Tibial nerve (tissue), 4 donors: ENCODE measurements at regions not wholly inside any gene's neighbourhood (a gene's known extent, or its start where the extent isn't known, plus 50 kb on each side); places are given as distances from the start of the nearest gene placed in this dataset.

Experiments used
- DNase-seq, 2 donors: peaks; one replicate each; pipeline ENCODE4 v3.0.0-alpha.2; 2019; ENCODE audit warnings: low spot score in 2 of 2
- H3K27ac ChIP-seq, 4 donors: fragments of 200-600 bp; sonication (generic) in 3 of 4; one replicate each; pipeline ENCODE4 v1.5.1; 2017 to 2019; ENCODE audit warnings: mild to moderate bottlenecking in 1 of 4
- H3K27me3 ChIP-seq, 2 donors: fragments of 200-600 bp; sonication (generic) in 1 of 2; one replicate each; pipeline versions ENCODE4 v1.5.1 to v1.6.0; 2017 to 2019
- H3K36me3 ChIP-seq, 3 donors: fragments of 200-600 bp; sonication (generic); one replicate each; pipeline ENCODE4 v1.5.1; 2018 to 2019
- H3K4me1 ChIP-seq, 4 donors: fragments of 200-600 bp; sonication (generic) in 3 of 4; one replicate each; pipeline ENCODE4 v1.5.1; 2017 to 2019
- H3K4me3 ChIP-seq, 4 donors: fragments of 200-600 bp; sonication (generic) in 3 of 4; one replicate each; pipeline ENCODE4 v1.5.1; 2017 to 2019; ENCODE audit warnings: mild to moderate bottlenecking in 1 of 4, moderate library complexity in 1 of 4
- H3K9me3 ChIP-seq, 4 donors: fragments of 200-600 bp; sonication (generic) in 3 of 4; one replicate each; pipeline ENCODE4 v1.5.1; 2017 to 2019
- EP300 ChIP-seq, 2 donors: sonication (generic); formaldehyde crosslinking; IDR thresholded peaks; one replicate each; pipeline ENCODE4 v1.6.1; 2017; ENCODE audit warnings: antibody characterized with exemption in 2 of 2, mild to moderate bottlenecking in 1 of 2
- POLR2A ChIP-seq, 2 donors: fragments of 450-650 bp; IDR thresholded peaks; one replicate each; pipeline ENCODE4 v1.6.1; 2017; ENCODE audit warnings: antibody characterized with exemption in 2 of 2, mild to moderate bottlenecking in 2 of 2, moderate library complexity in 2 of 2
- WGBS, 2 donors: methylation state at CpG; one replicate each; pipeline ENCODE4 v1.1.5; 2018; 5-methylcytosine and 5-hydroxymethylcytosine counted together
- TF ChIP-seq, protein P1 (sequence below), 5 experiments: fragments of 200-600 bp in 3 of 5; fragments of 450-650 bp in 2 of 5; sonication (generic) in 3 of 5; IDR thresholded peaks; one replicate each; pipeline ENCODE4 v1.5.1; 2016 to 2019; ENCODE audit warnings: antibody characterized with exemption in 5 of 5, mild to moderate bottlenecking in 3 of 5, moderate library complexity in 2 of 5

DNA sequence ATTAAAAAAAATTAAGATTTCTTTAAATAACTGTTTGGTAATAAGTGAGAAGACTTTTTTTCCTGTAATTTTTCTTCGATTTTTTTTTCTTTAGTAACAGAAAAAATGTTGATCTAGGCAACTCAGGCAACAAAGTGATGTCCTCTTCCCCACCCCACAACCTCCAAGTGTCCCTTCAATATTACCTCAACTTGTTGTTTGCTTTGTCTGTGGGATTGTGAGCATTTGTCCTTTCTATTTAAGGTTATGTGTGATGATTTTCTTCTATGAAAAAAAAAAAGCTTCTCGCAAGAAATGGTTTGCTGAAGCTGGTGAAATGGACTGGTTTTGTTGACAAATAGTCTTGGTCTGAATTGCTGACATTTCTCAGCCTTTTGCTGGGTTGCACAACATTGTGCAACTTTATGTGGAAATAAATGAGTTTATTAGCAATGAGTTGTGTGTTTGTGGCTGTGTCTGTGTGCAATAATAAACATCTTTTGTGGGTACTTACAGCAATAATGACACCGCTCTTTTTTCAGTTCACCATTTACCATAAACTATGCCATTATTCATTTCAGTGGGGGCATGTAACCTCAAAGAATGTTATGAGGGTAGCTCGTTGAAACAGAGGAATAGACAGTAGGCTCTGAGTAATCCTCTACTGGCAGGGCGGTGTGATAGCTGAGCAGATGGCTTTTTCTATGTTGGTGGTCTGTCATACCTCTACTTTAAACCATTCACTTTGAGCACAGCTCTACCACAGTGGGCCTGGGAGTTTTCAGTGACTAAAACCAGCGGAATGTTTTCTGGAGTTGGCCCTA lies 218.4 kb downstream of the HLX start:
- peak in 1 of 2 donors; percentile 43 for DNase-seq
- TF ChIP-seq POLR2A (IDR thresholded peaks at IDR 0.05) = no peak
- TF ChIP-seq, protein P1, sequence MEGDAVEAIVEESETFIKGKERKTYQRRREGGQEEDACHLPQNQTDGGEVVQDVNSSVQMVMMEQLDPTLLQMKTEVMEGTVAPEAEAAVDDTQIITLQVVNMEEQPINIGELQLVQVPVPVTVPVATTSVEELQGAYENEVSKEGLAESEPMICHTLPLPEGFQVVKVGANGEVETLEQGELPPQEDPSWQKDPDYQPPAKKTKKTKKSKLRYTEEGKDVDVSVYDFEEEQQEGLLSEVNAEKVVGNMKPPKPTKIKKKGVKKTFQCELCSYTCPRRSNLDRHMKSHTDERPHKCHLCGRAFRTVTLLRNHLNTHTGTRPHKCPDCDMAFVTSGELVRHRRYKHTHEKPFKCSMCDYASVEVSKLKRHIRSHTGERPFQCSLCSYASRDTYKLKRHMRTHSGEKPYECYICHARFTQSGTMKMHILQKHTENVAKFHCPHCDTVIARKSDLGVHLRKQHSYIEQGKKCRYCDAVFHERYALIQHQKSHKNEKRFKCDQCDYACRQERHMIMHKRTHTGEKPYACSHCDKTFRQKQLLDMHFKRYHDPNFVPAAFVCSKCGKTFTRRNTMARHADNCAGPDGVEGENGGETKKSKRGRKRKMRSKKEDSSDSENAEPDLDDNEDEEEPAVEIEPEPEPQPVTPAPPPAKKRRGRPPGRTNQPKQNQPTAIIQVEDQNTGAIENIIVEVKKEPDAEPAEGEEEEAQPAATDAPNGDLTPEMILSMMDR (IDR thresholded peaks at IDR 0.05) = no peak
- peak in 1 of 2 donors; percentile 89 for TF ChIP-seq EP300 (IDR thresholded peaks at IDR 0.05)
- peak overlapping the region in 2 of 4 donors; percentile 0 to 67 for H3K27ac ChIP-seq
- 66% methylated on average over 6 of the region's 6 CpGs for WGBS, 2 donors
- H3K36me3 ChIP-seq = no peaks in the 10 kb centered on the region
- H3K4me3 ChIP-seq = no peak overlapping the region
- peaks cover 0 to 18% (median 3%) of the 10 kb centered on the region in 4 donors for H3K4me1 ChIP-seq
- no peaks in the 10 kb centered on the region for H3K9me3 ChIP-seq
- no peaks in the 10 kb centered on the region for H3K27me3 ChIP-seq

DNA sequence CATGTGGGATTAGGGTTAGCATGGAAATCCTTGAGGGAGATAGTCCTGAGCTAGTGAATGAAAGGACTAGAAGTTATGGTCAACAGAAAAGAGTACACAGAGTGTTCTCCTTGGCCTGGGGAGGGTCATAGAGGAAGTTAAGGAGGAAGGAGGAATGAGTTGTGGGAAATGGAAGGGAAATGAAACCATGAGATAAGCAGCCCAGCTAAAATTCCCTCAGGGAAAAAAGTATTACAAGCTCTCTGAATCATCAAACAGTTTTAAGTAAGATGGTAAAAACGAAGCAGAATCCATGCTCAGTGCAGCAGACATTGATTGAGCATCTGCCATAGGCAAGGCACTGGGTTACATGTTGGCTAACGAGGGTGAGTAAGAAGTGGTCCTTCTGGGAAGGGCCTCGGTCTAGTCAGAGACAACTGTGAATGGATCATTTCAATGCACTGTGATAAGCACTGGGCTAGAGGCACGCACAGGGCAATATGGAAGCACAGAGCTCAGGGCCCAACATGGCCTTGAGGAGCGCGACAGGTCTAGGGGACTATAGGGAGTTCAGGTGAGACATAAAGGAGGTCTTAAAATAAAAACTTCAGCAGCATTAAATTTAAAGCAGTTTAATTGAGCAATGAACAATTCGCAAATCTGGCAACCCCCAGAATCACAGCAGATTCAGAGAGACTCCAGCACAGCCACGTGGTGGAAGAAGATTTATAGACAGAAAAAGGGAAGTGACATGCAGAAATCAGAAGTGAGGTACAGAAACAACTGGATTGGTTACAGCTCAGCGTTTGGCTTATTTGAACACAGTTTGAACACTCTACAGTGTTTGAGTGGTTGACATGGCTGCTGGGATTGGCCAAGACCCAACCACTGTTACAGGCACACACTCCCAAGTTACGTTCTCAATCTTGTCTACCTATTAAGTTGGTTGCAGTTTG lies 219.5 kb downstream of the HLX start:
- Histone ChIP-seq H3K36me3 (no peaks in the 10 kb centered on the region), H3K4me3 (no peak overlapping the region), H3K27ac (peak overlapping the region in 2 of 4 donors; percentile 37 to 67), H3K27me3 (no peaks in the 10 kb centered on the region), H3K4me1 (peaks cover 0 to 18% (median 3%) of the 10 kb centered on the region in 4 donors), H3K9me3 (no peaks in the 10 kb centered on the region)
- no peak for DNase-seq
- WGBS, 2 donors = 81 to 82% methylated on average over 10 of the region's 10 CpGs
- TF ChIP-seq POLR2A (IDR thresholded peaks at IDR 0.05) (no peak), EP300 (IDR thresholded peaks at IDR 0.05) (peak in 1 of 2 donors; percentile 64)
- TF ChIP-seq, protein P1 (IDR thresholded peaks at IDR 0.05) = no peak

DNA sequence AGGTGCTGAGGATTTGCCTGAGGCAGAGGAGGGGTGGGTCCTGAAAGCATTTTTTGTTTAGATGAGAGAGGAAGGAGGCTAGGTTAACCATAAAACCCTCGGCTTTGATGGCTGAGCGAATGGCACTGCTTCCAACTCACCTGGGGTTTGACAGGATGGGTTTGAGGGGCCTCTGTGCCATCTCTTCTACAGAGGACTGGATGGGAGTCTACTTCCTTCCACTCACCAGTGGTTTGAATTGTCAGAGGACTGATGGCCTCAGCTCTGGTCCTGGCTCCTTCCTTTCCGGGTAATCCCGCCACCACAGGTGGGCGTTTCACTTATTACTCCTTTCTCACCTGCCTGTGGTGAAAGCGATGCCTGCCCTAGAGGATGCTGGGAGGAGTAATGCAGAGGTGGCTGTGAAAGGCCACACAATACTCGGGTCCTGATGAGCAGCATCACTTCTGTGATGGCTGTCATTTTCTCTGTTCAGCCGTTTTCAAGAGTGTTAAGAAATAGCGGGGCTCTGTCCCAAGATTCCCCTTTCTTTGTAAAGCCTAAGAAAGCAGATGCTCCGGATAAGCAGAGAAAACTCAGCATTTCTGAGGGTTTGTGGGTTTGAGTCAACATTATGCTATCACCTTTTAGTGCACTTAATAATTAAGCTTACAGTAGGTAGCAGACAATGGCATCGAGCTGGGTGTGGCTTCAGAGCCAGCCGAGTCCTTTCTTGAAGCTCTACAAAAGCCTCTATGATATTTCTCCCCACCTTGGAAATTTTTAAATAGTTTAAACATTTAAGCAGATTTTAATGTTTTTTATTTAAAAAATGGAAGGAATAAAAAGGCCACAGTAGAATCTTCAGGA lies 220.7 kb downstream of the HLX start:
- Histone ChIP-seq H3K27me3 (no peaks in the 10 kb centered on the region), H3K4me1 (peaks cover 0 to 18% (median 3%) of the 10 kb centered on the region in 4 donors), H3K9me3 (no peaks in the 10 kb centered on the region), H3K36me3 (no peaks in the 10 kb centered on the region), H3K4me3 (no peak overlapping the region), H3K27ac (no peak overlapping the region)
- no peak for TF ChIP-seq POLR2A (IDR thresholded peaks at IDR 0.05)
- TF ChIP-seq EP300 (IDR thresholded peaks at IDR 0.05) = no peak
- TF ChIP-seq, protein P1 (IDR thresholded peaks at IDR 0.05) = no peak
- WGBS, 2 donors = 85 to 89% methylated on average over 12 of the region's 12 CpGs
- DNase-seq = no peak

DNA sequence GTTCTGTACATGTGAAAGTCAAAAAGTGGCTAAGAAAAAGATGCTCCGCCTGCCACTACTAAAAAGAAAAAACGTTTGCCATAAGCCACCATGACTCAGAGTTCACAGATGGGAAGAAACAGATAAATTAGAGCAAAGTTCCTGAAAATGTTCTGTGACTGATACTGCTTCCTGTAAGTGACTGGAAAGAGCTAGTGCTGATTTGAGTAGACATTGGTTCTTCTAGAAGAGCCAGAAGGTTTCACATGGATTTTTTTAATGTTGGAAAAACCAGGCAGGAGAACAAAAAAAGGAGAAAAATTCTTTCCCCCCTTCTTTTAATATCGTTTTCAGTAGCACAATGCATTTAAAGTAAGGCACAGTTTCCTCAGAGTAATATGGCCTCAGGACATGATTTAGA lies 221.4 kb downstream of the HLX start:
- Histone ChIP-seq H3K36me3 (no peaks in the 10 kb centered on the region), H3K4me3 (no peak overlapping the region), H3K27me3 (no peaks in the 10 kb centered on the region), H3K9me3 (no peaks in the 10 kb centered on the region), H3K27ac (peak overlapping the region in 1 of 4 donors; percentile 52), H3K4me1 (peaks cover 0 to 18% (median 3%) of the 10 kb centered on the region in 4 donors)
- no peak for TF ChIP-seq POLR2A (IDR thresholded peaks at IDR 0.05)
- peak in 1 of 2 donors; percentile 63 for TF ChIP-seq EP300 (IDR thresholded peaks at IDR 0.05)
- TF ChIP-seq, protein P1 (IDR thresholded peaks at IDR 0.05) = no peak
- DNase-seq = no peak
- WGBS, 2 donors = 34% methylated on average over 3 of the region's 3 CpGs
